ENCODE measurements at regions not wholly inside any gene's neighbourhood (a gene's known extent, or its start where the extent isn't known, plus 50 kb on each side); places are given as distances from the start of the nearest gene placed in this dataset.

DNA sequence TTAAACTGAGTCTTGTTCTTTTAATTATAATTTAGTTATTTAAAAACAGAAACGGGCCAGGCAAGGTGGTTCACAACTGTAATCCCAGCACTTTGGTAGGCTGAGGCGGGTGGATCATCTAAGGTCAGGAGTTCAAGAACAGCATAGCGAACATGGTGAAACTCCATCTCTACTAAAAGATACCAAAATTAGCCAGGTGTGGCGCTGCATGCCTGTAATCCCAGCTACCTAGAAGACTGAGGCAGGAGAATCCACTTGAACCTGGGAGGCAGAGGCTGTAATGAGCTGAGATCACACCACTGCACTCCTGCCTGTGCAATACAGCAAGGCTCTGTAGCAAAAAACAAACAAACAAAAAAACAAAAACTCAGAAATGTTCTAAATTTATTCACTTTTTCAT, 852.9 kb downstream of the TECRL start:
- Histone ChIP-seq H3K36me3 (ENCODE audit: control insufficient read depth in 2 of 2, extremely low read depth in 1 of 2, insufficient read depth in 2 of 2, low read length in 2 of 2) (no peaks in the 10 kb centered on the region), H2AFZ (ENCODE audit: control insufficient read depth, low read length) (no peak overlapping the region), H3K4me2 (ENCODE audit: control insufficient read depth, extremely low read depth, insufficient read depth, low read depth, low read length) (no peak overlapping the region), H3K9ac (ENCODE audit: control insufficient read depth, extremely low read depth, insufficient read depth, low read length) (no peak overlapping the region), H3K79me2 (ENCODE audit: control insufficient read depth, insufficient read depth, low read length) (no peaks in the 10 kb centered on the region), H3K4me3 (ENCODE audit: control insufficient read depth in 2 of 3, extremely low read depth in 1 of 3, insufficient read depth in 2 of 3, low read depth in 1 of 3, low read length in 3 of 3) (no peak overlapping the region), H3K27ac (ENCODE audit: control insufficient read depth, insufficient read depth, low read length) (no peak overlapping the region), H4K20me1 (ENCODE audit: control insufficient read depth, extremely low read depth, insufficient read depth, low read length) (no peaks in the 10 kb centered on the region), H3K9me1 (ENCODE audit: control insufficient read depth, extremely low read depth, insufficient read depth, low read length) (no peaks in the 10 kb centered on the region), H3K9me3 (ENCODE audit: control insufficient read depth, low read depth, low read length) (no peaks in the 10 kb centered on the region), H3K4me1 (ENCODE audit: control insufficient read depth, extremely low read depth, insufficient read depth, low read length) (no peaks in the 10 kb centered on the region), H3K27me3 (ENCODE audit: control insufficient read depth, extremely low read depth, insufficient read depth, low read length) (no peaks in the 10 kb centered on the region)
- dilution Hi-C loops (cut with MboI; ENCODE audit: extremely low pct_ligation_motif_present, low sequenced_read_pairs), result no loop called here
- FAIRE-seq (no peak), DNase-seq (ENCODE audit: low read depth, low spot score) (no peak)
- no peak for TF ChIP-seq EZH2 (IDR thresholded peaks at IDR 0.05; ENCODE audit: low read length)
- TF ChIP-seq, protein P1, sequence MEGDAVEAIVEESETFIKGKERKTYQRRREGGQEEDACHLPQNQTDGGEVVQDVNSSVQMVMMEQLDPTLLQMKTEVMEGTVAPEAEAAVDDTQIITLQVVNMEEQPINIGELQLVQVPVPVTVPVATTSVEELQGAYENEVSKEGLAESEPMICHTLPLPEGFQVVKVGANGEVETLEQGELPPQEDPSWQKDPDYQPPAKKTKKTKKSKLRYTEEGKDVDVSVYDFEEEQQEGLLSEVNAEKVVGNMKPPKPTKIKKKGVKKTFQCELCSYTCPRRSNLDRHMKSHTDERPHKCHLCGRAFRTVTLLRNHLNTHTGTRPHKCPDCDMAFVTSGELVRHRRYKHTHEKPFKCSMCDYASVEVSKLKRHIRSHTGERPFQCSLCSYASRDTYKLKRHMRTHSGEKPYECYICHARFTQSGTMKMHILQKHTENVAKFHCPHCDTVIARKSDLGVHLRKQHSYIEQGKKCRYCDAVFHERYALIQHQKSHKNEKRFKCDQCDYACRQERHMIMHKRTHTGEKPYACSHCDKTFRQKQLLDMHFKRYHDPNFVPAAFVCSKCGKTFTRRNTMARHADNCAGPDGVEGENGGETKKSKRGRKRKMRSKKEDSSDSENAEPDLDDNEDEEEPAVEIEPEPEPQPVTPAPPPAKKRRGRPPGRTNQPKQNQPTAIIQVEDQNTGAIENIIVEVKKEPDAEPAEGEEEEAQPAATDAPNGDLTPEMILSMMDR (optimal IDR thresholded peaks at IDR 0.05 in 1 of 3, IDR thresholded peaks at IDR 0.05 in 1 of 3, conservative IDR thresholded peaks at IDR 0.05 in 1 of 3; ENCODE audit: extremely low read depth in 1 of 3, insufficient read depth in 2 of 3, low read length in 3 of 3), result peak in 1 of 3 experiments; percentile 16

GRCh38 chr4:63553123-63553522, 856.1 kb downstream of the TECRL start:
- Histone ChIP-seq H3K4me1 (ENCODE audit: control insufficient read depth, extremely low read depth, insufficient read depth, low read length) (no peaks in the 10 kb centered on the region), H3K9ac (ENCODE audit: control insufficient read depth, extremely low read depth, insufficient read depth, low read length) (no peak overlapping the region), H3K9me1 (ENCODE audit: control insufficient read depth, extremely low read depth, insufficient read depth, low read length) (no peaks in the 10 kb centered on the region), H3K4me2 (ENCODE audit: control insufficient read depth, extremely low read depth, insufficient read depth, low read depth, low read length) (no peak overlapping the region), H3K27me3 (ENCODE audit: control insufficient read depth, extremely low read depth, insufficient read depth, low read length) (no peaks in the 10 kb centered on the region), H2AFZ (ENCODE audit: control insufficient read depth, low read length) (no peak overlapping the region), H3K36me3 (ENCODE audit: control insufficient read depth in 2 of 2, extremely low read depth in 1 of 2, insufficient read depth in 2 of 2, low read length in 2 of 2) (no peaks in the 10 kb centered on the region), H3K79me2 (ENCODE audit: control insufficient read depth, insufficient read depth, low read length) (no peaks in the 10 kb centered on the region), H3K4me3 (ENCODE audit: control insufficient read depth in 2 of 3, extremely low read depth in 1 of 3, insufficient read depth in 2 of 3, low read depth in 1 of 3, low read length in 3 of 3) (no peak overlapping the region), H3K27ac (ENCODE audit: control insufficient read depth, insufficient read depth, low read length) (no peak overlapping the region), H3K9me3 (ENCODE audit: control insufficient read depth, low read depth, low read length) (no peaks in the 10 kb centered on the region), H4K20me1 (ENCODE audit: control insufficient read depth, extremely low read depth, insufficient read depth, low read length) (no peaks in the 10 kb centered on the region)
- dilution Hi-C loops (cut with MboI; ENCODE audit: extremely low pct_ligation_motif_present, low sequenced_read_pairs), result no loop called here
- TF ChIP-seq, protein P1 (optimal IDR thresholded peaks at IDR 0.05 in 1 of 3, IDR thresholded peaks at IDR 0.05 in 1 of 3, conservative IDR thresholded peaks at IDR 0.05 in 1 of 3; ENCODE audit: extremely low read depth in 1 of 3, insufficient read depth in 2 of 3, low read length in 3 of 3), result no peak
- no peak for TF ChIP-seq EZH2 (IDR thresholded peaks at IDR 0.05; ENCODE audit: low read length)
- FAIRE-seq (no peak), DNase-seq (ENCODE audit: low read depth, low spot score) (no peak)

Measured in keratinocyte (primary cell).